ENCODE measurements at regions not wholly inside any gene's neighbourhood (a gene's known extent, or its start where the extent isn't known, plus 50 kb on each side); places are given as distances from the start of the nearest gene placed in this dataset.
A peak's percentile ranks its signal among the peaks of the same experiment; 100 is the strongest.

DNA sequence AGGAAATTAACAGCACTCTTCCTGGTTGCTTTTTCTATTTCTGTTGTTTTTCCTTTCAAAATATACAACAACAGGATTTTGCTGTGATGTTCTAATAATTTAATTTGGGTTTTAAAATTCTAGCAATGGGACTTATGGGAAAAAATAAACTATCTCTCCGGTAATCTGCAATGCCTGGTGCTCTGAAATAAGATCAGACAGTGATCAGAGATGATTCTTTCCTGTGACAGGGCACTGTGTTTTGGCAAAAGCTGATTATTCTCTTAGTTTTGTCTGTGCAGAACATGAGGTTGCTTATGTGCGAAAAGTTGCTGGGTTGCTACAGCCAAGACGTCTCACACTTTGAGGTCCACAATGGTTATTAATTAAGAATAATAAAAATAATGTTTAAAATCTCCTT is 291.7 kb downstream of the FBXO8 start:
- ATAC-seq: 0 out of 3 replicates have a peak, but pooled peaks have one; percentile 16
- TF ChIP-seq ZC3H10 (CRISPR knock-in tag; IDR thresholded peaks at IDR 0.05): no peak
- TF ChIP-seq ISL1 (CRISPR knock-in tag; IDR thresholded peaks at IDR 0.05): peak; percentile 24; the same call in 1 of the 2 replicates
- TF ChIP-seq TCF4 (CRISPR knock-in tag; IDR thresholded peaks at IDR 0.05; ENCODE audit: borderline replicate concordance): peak; percentile 77; the same call in 1 of the 2 replicates
- TF ChIP-seq, protein P1, sequence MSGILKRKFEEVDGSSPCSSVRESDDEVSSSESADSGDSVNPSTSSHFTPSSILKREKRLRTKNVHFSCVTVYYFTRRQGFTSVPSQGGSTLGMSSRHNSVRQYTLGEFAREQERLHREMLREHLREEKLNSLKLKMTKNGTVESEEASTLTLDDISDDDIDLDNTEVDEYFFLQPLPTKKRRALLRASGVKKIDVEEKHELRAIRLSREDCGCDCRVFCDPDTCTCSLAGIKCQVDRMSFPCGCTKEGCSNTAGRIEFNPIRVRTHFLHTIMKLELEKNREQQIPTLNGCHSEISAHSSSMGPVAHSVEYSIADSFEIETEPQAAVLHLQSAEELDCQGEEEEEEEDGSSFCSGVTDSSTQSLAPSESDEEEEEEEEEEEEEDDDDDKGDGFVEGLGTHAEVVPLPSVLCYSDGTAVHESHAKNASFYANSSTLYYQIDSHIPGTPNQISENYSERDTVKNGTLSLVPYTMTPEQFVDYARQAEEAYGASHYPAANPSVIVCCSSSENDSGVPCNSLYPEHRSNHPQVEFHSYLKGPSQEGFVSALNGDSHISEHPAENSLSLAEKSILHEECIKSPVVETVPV (CRISPR knock-in tag; IDR thresholded peaks at IDR 0.05): no peak
- no peak for TF ChIP-seq ZFP3 (CRISPR knock-in tag; IDR thresholded peaks at IDR 0.05)
- TF ChIP-seq TSHZ2 (CRISPR knock-in tag; IDR thresholded peaks at IDR 0.05): 0 out of 2 replicates have a peak, but pooled peaks have one; percentile 4
- TF ChIP-seq ZNF565 (CRISPR knock-in tag; conservative IDR thresholded peaks at IDR 0.05; ENCODE audit: low read depth): no peak

DNA sequence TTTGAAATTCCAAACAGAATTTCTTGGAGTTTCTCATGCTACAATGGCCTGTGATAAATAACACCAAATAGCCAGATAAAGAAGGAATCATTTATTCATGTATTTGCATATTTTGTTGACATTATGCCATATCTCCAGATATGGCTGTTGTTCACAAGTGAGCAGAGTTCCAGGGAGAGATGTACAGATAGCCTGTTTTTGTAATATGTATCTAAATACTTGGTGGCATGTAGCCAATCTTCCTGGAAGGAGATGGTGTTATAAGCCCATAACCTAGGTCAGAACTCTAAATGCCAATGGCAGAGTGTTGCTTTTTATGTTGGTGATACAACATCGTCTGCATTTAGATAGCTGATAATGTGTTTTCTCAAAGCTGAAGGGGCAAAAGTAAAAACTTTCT is 292.2 kb downstream of the FBXO8 start:
- ATAC-seq: peak; percentile 7; the same call in 2 of the 3 replicates
- TF ChIP-seq ZC3H10 (CRISPR knock-in tag; IDR thresholded peaks at IDR 0.05): no peak
- no peak for TF ChIP-seq PATZ1 (CRISPR knock-in tag; IDR thresholded peaks at IDR 0.05; ENCODE audit: borderline replicate concordance)
- no peak for TF ChIP-seq ESRRG (CRISPR knock-in tag; IDR thresholded peaks at IDR 0.05)
- no peak for TF ChIP-seq TOX (CRISPR knock-in tag; IDR thresholded peaks at IDR 0.05; ENCODE audit: borderline replicate concordance)
- TF ChIP-seq, protein P2, sequence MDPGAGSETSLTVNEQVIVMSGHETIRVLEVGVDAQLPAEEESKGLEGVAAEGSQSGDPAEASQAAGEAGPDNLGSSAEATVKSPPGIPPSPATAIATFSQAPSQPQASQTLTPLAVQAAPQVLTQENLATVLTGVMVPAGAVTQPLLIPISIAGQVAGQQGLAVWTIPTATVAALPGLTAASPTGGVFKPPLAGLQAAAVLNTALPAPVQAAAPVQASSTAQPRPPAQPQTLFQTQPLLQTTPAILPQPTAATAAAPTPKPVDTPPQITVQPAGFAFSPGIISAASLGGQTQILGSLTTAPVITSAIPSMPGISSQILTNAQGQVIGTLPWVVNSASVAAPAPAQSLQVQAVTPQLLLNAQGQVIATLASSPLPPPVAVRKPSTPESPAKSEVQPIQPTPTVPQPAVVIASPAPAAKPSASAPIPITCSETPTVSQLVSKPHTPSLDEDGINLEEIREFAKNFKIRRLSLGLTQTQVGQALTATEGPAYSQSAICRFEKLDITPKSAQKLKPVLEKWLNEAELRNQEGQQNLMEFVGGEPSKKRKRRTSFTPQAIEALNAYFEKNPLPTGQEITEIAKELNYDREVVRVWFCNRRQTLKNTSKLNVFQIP (CRISPR knock-in tag; IDR thresholded peaks at IDR 0.05; ENCODE audit: borderline replicate concordance, low read depth): no peak
- TF ChIP-seq RARB (CRISPR knock-in tag; IDR thresholded peaks at IDR 0.05): no peak
- no peak for TF ChIP-seq ZNF8 (CRISPR knock-in tag; IDR thresholded peaks at IDR 0.05)
- no peak for TF ChIP-seq PPARA (CRISPR knock-in tag; IDR thresholded peaks at IDR 0.05; ENCODE audit: borderline replicate concordance)
- TF ChIP-seq ZFP30 (CRISPR knock-in tag; IDR thresholded peaks at IDR 0.05): no peak
- TF ChIP-seq TCF4 (CRISPR knock-in tag; IDR thresholded peaks at IDR 0.05; ENCODE audit: borderline replicate concordance): no peak

DNA sequence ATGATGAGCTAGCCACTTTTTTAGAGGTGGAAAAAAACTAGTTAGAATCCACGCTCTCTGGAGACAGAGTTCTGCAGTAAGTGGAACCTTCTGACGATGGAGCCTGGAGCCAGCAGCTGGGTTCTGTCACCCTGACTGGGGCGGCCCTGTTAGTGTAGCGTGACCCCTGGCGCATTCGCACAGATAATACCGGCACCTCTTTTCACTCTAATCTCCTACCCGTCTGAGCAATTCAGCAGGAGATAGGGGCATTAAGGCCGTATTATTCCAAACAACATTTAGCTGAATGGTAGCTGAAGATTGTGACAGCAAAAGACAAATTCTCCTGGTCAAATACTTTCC is 292.6 kb downstream of the FBXO8 start:
- TF ChIP-seq CSDC2 (CRISPR knock-in tag; IDR thresholded peaks at IDR 0.05) (no peak), BACH2 (CRISPR knock-in tag; IDR thresholded peaks at IDR 0.05; ENCODE audit: borderline replicate concordance) (no peak), TSHZ2 (CRISPR knock-in tag; IDR thresholded peaks at IDR 0.05) (peak; percentile 73), OSR1 (CRISPR knock-in tag; IDR thresholded peaks at IDR 0.05) (no peak), SNAI2 (CRISPR knock-in tag; IDR thresholded peaks at IDR 0.05) (no peak), ZNF565 (CRISPR knock-in tag; conservative IDR thresholded peaks at IDR 0.05; ENCODE audit: low read depth) (no peak), ISL1 (CRISPR knock-in tag; IDR thresholded peaks at IDR 0.05) (no peak), TCF4 (CRISPR knock-in tag; IDR thresholded peaks at IDR 0.05; ENCODE audit: borderline replicate concordance) (peak; percentile 73), ZNF8 (CRISPR knock-in tag; IDR thresholded peaks at IDR 0.05) (no peak), RARB (CRISPR knock-in tag; IDR thresholded peaks at IDR 0.05) (no peak)
- TF ChIP-seq, protein P2 (CRISPR knock-in tag; IDR thresholded peaks at IDR 0.05; ENCODE audit: borderline replicate concordance, low read depth): no peak
- TF ChIP-seq, protein P1 (CRISPR knock-in tag; IDR thresholded peaks at IDR 0.05): no peak
- peak; percentile 85 for ATAC-seq

All from SK-N-SH treated with all-trans-retinoic acid at 6 μM for 48 hours (cell line).